ENCODE measurements at regions not wholly inside any gene's neighbourhood (a gene's known extent, or its start where the extent isn't known, plus 50 kb on each side); places are given as distances from the start of the nearest gene placed in this dataset.

DNA sequence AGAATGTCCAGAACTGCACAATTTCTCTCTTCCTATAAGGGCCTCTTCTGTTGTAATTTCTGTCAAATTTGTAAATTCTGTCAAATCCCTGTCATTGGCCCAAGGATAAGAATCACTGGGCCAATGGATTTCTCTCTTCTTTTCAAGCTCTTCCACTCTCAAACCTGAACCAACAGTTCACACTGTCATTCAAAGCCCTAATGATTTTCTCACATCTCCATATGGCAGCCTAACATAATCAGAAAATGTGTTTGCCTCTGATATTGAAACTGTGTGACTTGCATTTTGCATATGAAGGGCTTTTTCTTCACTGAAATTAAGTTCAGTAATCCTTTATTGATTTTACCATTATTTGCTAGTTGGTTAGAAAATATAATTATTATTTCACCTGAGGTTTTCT is 1349.1 kb downstream of the FSTL5 start:
- TF ChIP-seq, protein P1, sequence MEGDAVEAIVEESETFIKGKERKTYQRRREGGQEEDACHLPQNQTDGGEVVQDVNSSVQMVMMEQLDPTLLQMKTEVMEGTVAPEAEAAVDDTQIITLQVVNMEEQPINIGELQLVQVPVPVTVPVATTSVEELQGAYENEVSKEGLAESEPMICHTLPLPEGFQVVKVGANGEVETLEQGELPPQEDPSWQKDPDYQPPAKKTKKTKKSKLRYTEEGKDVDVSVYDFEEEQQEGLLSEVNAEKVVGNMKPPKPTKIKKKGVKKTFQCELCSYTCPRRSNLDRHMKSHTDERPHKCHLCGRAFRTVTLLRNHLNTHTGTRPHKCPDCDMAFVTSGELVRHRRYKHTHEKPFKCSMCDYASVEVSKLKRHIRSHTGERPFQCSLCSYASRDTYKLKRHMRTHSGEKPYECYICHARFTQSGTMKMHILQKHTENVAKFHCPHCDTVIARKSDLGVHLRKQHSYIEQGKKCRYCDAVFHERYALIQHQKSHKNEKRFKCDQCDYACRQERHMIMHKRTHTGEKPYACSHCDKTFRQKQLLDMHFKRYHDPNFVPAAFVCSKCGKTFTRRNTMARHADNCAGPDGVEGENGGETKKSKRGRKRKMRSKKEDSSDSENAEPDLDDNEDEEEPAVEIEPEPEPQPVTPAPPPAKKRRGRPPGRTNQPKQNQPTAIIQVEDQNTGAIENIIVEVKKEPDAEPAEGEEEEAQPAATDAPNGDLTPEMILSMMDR (optimal IDR thresholded peaks at IDR 0.05 in 1 of 3, IDR thresholded peaks at IDR 0.05 in 1 of 3, conservative IDR thresholded peaks at IDR 0.05 in 1 of 3; ENCODE audit: extremely low read depth in 1 of 3, insufficient read depth in 2 of 3, low read length in 3 of 3) = no peak
- TF ChIP-seq EZH2 (IDR thresholded peaks at IDR 0.05; ENCODE audit: low read length) = no peak

Data from keratinocyte (primary cell).